ENCODE measurements at regions not wholly inside any gene's neighbourhood (a gene's known extent, or its start where the extent isn't known, plus 50 kb on each side); places are given as distances from the start of the nearest gene placed in this dataset.
A peak's percentile ranks its signal among the peaks of the same experiment; 100 is the strongest.

DNA sequence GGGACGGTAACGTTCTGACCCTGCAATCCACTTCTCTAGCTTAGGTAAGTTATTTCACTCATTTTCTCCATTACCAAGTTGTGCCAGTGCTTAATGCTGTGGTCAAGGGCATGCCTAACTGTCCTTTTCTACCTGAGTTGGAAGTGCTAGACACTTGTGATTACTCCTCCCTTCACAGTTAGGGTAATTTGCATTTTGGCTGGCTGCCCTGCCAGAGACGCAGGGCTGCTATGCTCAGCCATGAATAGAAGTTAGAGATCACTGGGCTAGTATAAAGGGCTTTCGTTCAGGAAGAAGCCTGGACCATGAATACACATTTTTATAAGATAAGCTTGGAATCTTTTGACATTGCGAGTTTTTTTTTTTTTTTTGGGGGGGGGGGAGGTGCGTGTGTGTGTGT lies 633.2 kb upstream of the NEGR1 start:
- DNase-seq = no peak

DNA sequence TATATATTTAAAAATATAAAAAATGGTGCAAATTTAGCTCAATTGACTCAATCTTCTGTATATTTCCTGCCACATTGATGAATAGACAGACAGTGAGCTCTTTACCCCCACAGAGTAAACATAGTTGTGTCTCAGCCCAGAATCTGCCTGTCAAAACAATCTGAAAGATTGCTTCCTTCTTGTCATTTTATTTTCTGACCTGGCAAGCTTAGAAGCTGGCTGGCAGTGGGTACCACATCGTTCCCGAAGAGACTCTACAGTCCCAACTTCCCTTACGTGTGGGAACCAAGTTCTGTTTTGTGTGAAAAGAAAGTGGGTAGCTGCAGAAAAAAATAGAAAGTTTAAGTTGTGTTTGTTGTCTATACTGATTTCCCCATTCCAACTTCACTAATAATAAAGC lies 629.3 kb upstream of the NEGR1 start:
- DNase-seq = no peak

DNA sequence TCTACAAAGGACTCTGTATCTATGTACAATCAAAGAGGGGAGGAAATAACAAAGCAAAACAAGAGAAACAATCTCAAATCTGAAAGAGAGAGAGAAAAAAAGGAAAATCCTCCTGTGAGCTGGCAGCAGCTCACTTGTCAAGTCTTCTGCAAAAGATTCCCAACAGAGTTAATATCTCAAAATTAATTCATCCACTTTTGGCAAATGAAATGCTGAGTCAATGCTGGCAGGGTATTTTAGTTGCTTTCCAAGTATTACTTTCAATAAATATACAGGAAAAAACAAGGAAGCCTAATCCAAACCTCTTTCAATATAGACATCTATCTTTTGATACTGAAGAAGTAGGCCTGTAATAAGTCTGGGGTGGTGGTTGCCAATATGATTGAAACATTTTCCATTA lies 613.9 kb upstream of the NEGR1 start:
- no peak for DNase-seq

DNA sequence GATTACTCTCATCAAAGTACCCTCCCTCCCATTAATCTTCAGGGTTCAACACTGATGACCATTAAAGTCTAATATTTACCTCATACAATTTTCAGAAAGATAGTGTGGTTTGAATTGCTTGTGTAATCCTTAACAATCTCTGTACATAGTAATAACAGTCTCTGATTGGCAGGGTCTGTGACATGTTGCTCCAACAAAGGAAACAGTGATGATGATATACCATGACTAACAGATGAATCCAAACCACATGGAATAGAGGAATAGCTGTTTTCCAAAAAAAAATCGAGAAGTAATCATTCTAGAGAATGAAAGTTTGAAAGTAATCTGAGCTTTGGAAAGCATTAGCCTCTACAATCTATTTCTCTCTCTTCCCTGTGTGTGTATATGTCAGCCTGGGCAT lies 610.1 kb upstream of the NEGR1 start:
- no peak for DNase-seq

DNA sequence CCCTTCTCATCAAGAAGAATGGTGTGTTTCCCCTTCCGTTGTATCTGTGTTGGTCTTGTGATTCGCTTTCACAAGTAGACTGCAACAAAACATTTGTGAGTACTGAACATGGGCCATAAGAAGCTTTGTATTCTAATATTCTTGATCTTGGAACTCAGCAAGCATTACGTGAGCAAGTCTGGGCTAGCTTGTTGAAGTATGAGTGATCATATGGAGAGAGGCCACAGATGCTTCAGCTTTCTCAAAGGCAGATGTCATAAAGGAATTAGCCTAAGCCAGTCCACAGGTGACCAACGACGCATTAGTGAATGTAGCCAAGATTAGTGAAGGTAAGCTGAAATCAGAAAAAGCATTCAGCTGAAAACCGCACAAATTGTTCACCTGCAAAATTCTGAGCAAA lies 609.6 kb upstream of the NEGR1 start:
- DNase-seq = peak; percentile 80

DNA sequence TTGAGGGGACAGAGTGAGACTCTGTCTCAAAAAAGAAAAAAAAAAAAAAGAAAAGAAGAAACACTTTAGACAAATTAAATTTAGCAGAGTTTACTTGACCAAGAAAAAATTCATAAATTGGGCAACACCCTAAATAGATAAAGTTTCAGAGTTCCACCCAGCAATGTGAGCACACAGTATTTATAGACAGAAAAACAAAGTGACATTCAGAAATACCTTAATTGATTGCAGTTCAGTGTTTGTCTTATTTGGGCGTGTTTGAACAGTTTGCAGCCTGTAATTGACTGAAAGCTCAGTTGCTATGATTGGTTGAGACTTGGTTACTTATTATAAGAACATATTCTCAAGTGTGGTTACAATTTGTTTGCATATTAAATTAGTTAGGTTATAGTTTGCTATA lies 603.5 kb upstream of the NEGR1 start:
- DNase-seq = no peak

DNA sequence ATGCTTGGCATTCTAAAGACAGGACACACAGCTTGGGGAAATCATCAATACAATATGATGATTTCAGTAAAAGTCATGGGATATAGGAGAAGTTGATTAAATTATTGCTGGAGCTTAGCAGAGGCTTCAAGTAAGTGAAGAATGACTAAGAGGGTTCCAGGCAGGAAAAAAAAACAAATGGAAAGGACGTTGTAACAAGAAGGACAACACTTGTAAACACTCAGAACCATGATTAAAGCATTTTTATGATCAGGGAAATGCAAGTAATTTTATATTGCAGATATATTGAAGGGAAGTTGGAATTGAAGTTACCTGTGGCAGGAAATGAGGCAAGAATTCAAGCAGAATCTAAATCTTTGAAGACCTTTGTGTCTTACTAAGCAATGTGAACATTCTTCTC lies 602.7 kb upstream of the NEGR1 start:
- DNase-seq = no peak

DNA sequence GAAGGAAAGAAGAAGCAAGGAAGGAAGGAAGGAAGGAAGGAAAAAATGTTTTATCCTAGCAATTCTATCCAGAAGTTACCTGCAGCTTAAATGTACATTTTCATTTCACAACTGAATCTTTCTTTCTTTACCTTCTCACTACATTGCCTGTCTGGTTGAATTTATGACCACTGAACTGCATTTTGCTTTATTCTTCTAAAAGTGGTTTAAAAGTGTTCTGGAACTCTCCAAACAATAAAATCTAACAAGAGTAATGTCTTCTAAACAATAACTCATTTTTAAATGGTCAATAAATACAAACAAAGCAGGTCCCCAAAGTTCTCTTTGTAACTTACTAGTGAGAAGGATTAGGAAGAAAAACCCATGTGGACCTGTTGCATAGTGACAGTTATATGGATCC lies 587.5 kb upstream of the NEGR1 start:
- no peak for DNase-seq

DNA sequence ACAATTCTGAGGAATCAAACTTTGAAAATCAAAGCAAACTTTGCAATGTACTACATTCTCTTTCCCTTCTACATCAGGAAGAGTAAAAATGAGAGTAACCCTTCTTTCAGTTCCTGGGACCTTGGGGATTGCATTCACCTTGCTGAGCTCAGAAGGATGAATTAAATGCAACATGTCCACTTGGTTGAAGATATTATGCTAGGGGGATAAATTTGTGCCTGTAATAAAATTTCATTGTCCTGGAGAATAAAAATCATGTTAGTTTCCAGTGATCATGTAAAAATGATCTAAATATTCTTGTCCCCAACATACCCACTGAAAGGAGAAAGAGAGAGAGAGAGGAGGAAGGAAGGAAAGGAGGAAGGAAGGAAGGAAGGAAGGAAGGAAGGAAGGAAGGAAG lies 587.1 kb upstream of the NEGR1 start:
- DNase-seq = no peak

DNA sequence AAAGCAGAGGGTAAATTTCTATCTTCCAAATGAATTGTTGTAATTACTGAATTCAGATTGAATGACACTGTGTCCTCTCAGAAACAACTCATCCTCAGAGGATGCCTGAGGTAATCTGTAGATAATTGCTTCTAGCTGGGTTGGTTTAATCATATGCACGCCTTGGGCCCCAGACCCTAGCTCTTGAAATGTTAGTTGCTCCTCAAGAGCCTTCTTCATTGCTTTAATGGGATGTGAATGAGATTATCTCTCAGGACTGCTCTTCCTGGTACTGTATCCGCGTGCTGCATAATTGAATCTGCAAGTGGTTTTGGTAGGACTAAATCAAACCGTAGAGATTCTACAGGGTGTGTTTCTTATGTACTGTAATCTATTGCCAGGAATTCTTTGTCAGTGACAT lies 569.3 kb upstream of the NEGR1 start:
- DNase-seq = peak; percentile 77

DNA sequence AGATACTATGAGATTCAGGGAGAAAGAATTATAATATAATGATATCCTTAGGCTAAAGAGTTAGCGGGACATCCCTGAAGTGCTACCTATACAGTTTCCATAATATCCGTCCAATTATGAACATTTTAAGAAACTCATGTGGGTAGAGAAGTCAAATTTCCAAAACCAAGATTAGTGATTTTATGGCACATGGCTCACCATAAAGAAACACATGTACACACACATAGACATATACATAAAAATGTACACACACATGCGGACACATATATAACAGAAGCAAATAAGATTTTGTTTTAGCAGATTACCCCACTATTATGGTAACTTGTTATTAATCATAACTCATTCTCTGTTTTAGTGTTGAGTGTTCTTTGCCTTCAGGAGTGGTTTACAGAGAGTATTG lies 566.7 kb upstream of the NEGR1 start:
- DNase-seq = no peak

DNA sequence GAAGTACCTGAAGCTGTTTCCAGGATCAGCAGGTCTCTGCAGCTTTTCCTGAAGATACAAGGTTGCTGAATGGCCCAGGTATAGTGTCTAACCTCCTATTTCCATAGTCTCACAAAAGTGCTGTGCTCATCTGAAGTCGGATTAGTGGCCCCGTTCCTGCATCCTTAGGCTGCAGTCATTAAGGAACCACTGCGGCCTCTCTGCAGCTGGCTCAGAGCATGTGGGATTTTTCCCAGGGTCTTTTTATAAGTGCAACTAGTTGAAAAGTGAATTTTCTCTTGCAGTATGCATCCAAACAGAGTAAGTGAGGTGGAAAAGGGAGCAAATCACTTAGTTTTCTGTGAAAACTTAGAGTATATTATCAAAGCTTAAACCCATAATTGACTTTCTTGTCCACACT lies 565.3 kb upstream of the NEGR1 start:
- peak; percentile 38 for DNase-seq

DNA sequence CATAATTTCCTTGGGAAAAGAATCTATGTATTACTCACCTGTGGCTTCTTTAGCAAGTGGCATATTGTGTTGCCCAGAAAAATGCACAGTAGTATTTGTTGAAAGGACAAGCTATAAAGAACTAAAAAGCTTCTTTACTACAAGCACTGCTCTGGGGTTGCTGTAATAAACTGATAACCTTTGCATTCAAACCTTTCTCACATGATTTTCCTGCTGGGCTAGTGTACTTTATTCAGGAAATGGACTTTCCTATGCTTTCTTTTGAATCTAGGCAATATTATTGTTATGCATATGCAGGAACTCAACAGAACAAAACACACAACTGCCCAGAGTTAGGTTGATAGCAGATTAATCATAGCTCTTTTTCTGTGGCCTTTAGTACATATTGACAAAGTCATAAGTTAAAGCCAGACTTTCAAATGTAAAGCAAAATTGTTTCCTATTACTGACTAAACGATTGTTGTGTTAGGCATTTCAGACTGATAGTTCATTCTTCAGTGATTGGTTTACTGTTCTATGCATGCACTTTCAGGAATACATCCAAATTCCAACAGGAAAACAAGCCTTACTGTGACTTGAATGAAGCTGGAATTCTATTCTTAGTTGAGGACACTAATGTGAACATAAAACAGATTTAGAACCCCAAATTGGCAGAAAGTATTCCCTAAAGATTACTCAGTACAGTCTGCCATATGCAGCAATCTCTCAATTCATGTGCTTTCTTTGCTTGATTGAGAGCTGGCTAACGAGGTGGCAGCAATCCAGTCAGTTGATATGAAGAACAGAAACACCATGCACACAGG lies 564.3 kb upstream of the NEGR1 start:
- no peak for DNase-seq

DNA sequence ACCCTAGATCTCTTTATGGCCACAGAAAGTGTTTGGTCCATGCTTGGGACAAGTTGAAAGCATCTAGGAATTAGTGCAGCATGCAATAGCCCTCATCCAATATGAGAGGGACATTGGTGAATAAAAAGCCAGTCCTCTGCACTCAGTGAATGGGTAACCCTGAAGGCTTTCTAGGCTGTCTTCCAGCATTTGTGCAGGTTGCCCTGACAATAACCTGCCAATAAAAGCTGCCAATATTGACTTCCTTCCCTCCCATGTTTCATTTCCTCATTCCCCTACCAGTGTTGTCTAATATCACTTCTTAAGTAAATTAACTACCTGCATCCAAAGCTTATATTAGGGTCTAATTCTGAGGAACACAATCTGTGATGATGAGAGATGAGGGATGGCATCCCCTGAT lies 563.6 kb upstream of the NEGR1 start:
- DNase-seq = no peak

DNA sequence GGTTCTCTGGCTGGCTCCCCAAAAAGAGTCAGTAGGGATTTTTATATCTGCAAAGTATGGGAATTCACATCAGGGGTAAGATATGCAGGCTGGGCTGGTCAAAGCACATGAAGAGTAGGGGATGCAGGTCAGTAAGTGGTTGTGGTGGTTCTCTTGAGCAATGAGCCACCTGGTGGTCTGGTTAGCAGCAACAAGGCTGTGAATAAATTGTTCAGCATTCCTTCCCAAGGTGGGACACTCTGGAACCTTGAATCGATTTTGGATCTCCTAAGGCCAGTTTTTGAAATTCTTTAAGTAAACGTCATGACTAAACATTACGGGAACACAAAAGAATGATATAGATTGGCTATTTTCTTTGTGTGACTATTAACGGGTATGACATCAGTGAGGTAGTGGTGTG lies 563.0 kb upstream of the NEGR1 start:
- peak; percentile 55 for DNase-seq

DNA sequence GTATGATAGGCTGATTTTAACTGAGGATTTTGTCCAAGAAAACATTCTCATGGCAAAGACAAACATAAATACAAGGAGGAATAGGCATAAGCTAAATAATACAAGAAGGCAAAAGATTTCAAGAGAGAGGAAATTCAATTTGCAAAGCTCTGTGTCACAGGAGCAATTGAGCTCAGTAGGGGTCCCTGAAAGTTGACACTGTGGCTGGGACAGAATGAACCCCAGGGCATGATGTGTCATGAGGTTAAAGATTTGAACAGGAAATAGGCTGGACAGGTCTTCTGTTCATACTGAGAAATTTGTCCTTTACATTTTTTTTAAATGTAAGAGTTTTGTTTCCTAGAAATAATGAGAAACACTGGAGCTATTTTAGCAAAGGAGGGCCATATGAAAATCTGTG lies 555.4 kb upstream of the NEGR1 start:
- DNase-seq = no peak

DNA sequence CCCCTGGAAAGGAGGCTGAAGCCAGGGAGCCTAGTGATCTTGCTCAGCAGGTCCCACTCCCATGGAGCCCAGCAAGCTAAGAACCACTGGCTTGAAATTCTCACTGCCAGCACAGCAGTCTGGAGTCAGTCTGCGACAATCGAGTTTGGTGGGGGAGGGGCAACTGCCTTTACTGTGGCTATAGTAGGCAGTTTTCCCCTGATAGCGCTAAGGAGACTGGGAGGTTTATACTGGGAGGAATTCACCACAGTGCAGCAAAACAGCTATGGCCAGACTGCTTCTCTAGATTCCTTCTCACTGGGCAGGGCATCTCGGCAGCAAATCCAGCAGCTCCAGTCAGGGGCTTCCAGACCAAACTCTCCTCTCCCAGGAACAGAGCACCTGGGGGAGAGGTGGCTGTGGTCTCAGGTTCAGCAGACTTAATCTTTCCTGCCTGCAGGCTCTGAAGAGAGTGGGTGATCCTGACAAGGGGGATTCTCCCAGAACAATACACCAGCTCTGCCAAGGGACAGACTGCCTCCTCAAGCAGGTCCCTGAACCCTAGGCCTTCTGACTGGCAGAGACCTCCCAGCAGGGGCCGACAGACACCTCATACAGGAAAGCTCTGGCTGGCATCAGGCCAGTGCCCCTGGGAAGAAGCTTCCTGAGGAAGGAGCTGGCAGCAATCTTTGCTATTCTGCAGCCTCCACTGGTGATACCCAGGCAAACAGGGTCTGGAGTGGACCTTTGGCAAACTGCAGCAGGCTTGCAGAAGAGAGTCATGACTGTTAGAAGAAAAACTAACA lies 548.5 kb upstream of the NEGR1 start:
- DNase-seq = no peak

DNA sequence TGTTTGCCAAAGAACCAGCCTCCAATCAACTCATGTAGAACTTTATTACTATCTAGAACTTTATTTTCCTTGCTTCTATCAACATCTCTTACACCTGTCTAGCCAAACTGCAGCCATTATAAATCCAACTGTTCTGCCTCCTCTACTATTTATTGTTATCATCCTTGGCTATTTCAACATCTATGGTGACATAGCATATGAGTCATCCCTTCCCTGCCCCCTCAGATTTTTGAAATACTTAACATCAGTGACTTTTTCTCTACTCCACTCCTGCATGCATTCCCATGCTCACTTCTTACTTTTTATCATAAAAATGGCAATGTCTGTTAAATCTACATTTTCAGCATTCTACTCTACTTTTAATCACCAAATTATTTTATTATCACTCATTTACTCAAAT lies 544.9 kb upstream of the NEGR1 start:
- no peak for DNase-seq

DNA sequence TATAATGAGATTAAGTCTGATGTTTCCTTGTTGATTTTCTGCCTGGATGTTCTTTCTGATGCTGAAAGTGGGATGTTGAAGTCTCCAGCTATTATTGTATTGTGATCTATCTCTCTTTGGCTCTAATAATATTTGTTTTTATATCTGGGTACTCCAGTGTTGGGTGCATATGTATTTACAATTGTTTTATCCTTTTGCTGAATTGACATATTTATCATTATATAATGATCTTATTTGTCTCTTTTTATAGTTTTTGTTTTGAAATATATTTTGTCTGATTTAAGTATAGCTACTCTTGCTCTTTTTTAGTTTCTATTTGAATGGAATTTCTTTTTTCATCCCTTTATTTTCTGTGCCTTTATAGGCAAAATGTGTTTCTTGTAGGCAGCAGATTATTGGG lies 522.2 kb upstream of the NEGR1 start:
- no peak for DNase-seq

DNA sequence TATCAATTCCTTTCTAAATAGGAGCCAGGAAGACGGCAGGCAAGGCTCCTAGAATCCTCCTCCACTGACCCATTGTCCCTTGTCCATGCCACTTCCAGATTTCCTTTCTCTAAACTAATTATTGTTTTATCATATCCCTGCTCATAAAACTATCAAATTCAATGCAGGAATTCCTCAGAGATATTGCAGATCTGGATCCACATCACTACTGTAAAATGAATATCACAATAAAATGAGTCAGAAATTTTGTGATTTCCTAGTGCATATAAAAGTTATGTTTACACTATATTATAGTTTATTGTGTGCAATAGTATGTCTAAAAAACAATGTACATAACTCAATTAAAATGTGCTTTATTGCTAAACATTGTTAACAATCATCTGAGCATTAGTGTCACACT lies 498.7 kb upstream of the NEGR1 start:
- DNase-seq = no peak

DNA sequence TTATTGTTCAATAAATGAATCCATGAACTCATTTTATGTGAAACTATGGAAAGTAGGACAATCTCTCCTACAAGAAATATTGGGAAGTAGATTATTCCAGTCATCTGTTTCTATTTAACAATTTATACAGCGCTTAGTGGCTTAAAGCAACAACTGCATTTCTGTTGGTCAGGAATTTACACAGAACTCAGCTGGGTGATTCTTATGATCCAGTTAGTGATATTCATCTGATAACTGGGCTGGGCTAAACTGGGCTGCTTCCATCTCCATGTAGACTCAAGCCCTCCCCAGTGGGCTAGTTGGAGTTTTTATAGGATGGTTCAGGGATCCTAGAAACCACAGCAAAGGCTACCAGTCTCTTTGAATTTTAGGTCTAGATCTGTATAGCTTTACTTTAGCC lies 497.9 kb upstream of the NEGR1 start:
- no peak for DNase-seq

DNA sequence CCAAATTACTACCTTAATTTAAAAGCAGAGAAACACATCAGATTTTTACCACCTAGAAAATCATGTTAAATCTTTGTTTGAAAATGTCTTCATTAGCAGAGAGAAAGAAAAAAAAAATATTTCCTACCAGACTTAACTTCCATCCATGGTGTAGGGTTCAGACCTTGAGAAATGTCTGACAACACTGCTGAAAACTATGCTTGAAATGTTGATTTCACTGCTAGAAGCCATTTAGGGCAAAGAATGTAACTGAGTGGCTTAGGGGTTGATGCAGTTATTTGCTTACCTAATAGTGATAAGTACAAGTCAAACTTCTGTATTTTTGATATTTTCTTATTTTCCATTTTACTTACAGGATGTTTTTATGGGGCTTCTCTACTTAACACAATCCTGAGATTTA lies 495.6 kb upstream of the NEGR1 start:
- DNase-seq = no peak

DNA sequence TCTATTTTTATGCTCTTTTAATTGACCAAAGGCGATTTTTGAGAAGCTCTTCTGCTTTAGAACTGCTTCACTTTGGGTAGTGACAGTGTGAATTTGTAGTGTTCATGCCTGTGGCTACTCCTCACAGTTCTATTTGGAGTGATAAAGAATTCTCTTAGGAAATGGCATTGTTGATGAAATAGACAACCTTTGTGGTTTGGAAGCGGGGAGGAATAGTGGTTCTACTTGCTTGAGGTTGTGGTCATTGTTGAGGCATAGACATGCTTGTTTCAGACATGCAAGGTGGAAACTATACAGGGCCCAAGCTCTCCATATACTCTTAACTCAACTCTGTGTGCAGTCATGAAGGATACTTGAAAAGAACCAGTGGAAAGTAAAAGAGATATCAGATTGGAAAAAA lies 481.1 kb upstream of the NEGR1 start:
- DNase-seq = no peak

DNA sequence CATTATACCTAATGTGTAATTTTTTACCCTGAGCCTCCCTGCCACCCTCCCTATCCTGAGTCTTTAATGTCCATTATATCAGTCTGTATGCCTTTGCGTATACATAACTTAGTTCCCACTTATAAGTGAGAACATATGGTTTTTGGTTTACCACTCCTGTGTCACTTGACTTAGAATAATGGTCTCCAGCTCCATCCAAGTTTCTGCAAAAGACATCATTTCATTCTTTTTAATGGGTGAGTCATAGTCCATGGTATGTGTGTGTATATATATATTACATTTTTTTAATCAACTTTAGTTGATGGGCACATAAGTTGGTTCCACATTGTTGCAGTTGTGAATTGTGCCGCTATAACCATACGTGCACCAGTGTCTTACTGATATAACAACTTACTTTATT lies 477.1 kb upstream of the NEGR1 start:
- DNase-seq = no peak

DNA sequence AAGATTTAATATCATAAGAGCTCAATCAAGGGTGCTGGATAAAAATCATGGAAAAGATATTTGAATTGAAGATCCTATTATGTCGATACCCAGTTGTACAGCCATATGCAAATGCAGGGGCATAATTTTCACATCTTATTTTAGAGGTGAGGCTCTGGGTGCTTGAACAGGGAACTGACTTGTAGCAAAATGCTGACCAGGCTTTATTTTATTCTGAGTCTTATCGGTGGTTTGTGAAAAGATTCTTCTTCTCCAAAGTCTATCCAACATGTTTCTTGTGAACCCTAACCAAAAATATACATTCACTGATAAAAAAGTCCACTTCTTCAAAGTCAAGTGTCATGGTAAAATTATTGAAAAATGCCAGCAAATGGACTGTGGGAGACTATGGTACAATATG lies 475.5 kb upstream of the NEGR1 start:
- no peak for DNase-seq
